Vagina (tissue), 2 donors: ENCODE measurements at regions not wholly inside any gene's neighbourhood (a gene's known extent, or its start where the extent isn't known, plus 50 kb on each side); places are given as distances from the start of the nearest gene placed in this dataset.

Experiments
- DNase-seq, 2 donors: peaks; one replicate each; pipeline ENCODE4 v3.0.0-alpha.2; 2017; ENCODE audit errors: extremely low spot score in 2 of 2
- H3K27ac ChIP-seq: fragments of 200-600 bp; sonication (generic); one replicate; pipeline ENCODE4 v1.5.1; 2019
- H3K27me3 ChIP-seq: fragments of 200-600 bp; sonication (generic); one replicate; pipeline ENCODE4 v1.5.1; 2019
- H3K36me3 ChIP-seq, 2 donors: fragments of 200-600 bp; sonication (generic); one replicate each; pipeline ENCODE4 v1.5.1; 2017 to 2019
- H3K4me1 ChIP-seq: fragments of 200-600 bp; sonication (generic); one replicate; pipeline ENCODE4 v1.5.1; 2019
- H3K4me3 ChIP-seq, 2 donors: fragments of 200-600 bp; sonication (generic); 1 replicate in 1 of 2; 2 replicates in 1 of 2; pipeline ENCODE4 v1.5.1; 2016 to 2019
- H3K9me3 ChIP-seq: fragments of 200-600 bp; sonication (generic); one replicate; pipeline ENCODE4 v1.5.1; 2019
- CTCF ChIP-seq, 3 experiments: fragments of 450-650 bp in 2 of 3; fragments of 200-600 bp in 1 of 3; sonication (generic) in 1 of 3; IDR thresholded peaks; one replicate each; pipeline ENCODE4 v1.5.1; 2017 to 2019; ENCODE audit warnings: antibody characterized with exemption in 3 of 3, mild to moderate bottlenecking in 2 of 3, moderate library complexity in 2 of 3
- POLR2A ChIP-seq, 2 donors: fragments of 450-650 bp; IDR thresholded peaks; one replicate each; pipeline ENCODE4 v1.6.1; 2017; ENCODE audit warnings: antibody characterized with exemption in 2 of 2, mild to moderate bottlenecking in 2 of 2, moderate library complexity in 2 of 2
- POLR2AphosphoS5 ChIP-seq, 2 donors: sonication (generic); formaldehyde crosslinking; IDR thresholded peaks; one replicate each; pipeline ENCODE4 v1.9.0; 2017; ENCODE audit warnings: antibody characterized with exemption in 2 of 2, mild to moderate bottlenecking in 2 of 2, low read depth in 1 of 2; ENCODE audit not compliant: insufficient read depth in 1 of 2
- intact Hi-C: fragments of 100-400 bp; cut with DNase I; formaldehyde crosslinking; loops from one replicate; pipeline ENCODE4 v1.15.1; 2023

- TF ChIP-seq POLR2AphosphoS5 (IDR thresholded peaks at IDR 0.05; ENCODE audit: insufficient read depth in 1 of 2, low read depth in 1 of 2) (no peak), POLR2A (IDR thresholded peaks at IDR 0.05) (no peak), CTCF (IDR thresholded peaks at IDR 0.05) (no peak)
- H3K9me3 ChIP-seq, result no peaks in the 10 kb centered on the region
- H3K36me3 ChIP-seq, result no peaks in the 10 kb centered on the region
- no peaks in the 10 kb centered on the region for H3K4me1 ChIP-seq
- H3K27ac ChIP-seq, result no peak overlapping the region
- DNase-seq, result no peak
- no peak overlapping the region for H3K4me3 ChIP-seq
- intact Hi-C loops, result no loop called here
- no peaks in the 10 kb centered on the region for H3K27me3 ChIP-seq
Observed at GRCh38 chr2:195480121-195480520, 176.9 kb upstream of the SLC39A10 start.

- Histone ChIP-seq H3K4me1 (no peaks in the 10 kb centered on the region), H3K36me3 (no peaks in the 10 kb centered on the region), H3K9me3 (no peaks in the 10 kb centered on the region), H3K4me3 (no peak overlapping the region), H3K27me3 (no peaks in the 10 kb centered on the region), H3K27ac (no peak overlapping the region)
- TF ChIP-seq POLR2AphosphoS5 (IDR thresholded peaks at IDR 0.05; ENCODE audit: insufficient read depth in 1 of 2, low read depth in 1 of 2) (no peak), POLR2A (IDR thresholded peaks at IDR 0.05) (no peak), CTCF (IDR thresholded peaks at IDR 0.05) (no peak)
- intact Hi-C loops, result no loop called here
- no peak for DNase-seq
Observed at GRCh38 chr2:195479407-195479806, 177.6 kb upstream of the SLC39A10 start.

GRCh38 chr2:195477996-195478382, 179.0 kb upstream of the SLC39A10 start:
- Histone ChIP-seq H3K4me3 (no peak overlapping the region), H3K27me3 (no peaks in the 10 kb centered on the region), H3K36me3 (no peaks in the 10 kb centered on the region), H3K9me3 (no peaks in the 10 kb centered on the region), H3K4me1 (no peaks in the 10 kb centered on the region), H3K27ac (no peak overlapping the region)
- TF ChIP-seq CTCF (IDR thresholded peaks at IDR 0.05) (no peak), POLR2A (IDR thresholded peaks at IDR 0.05) (no peak), POLR2AphosphoS5 (IDR thresholded peaks at IDR 0.05; ENCODE audit: insufficient read depth in 1 of 2, low read depth in 1 of 2) (no peak)
- no peak for DNase-seq
- intact Hi-C loops, result no loop called here

GRCh38 chr2:195477248-195477995, 179.6 kb upstream of the SLC39A10 start:
- intact Hi-C loops, result no loop called here
- DNase-seq, result no peak
- H3K36me3 ChIP-seq, result no peaks in the 10 kb centered on the region
- H3K27me3 ChIP-seq, result no peaks in the 10 kb centered on the region
- H3K4me3 ChIP-seq, result no peak overlapping the region
- H3K9me3 ChIP-seq, result no peaks in the 10 kb centered on the region
- H3K27ac ChIP-seq, result no peak overlapping the region
- no peaks in the 10 kb centered on the region for H3K4me1 ChIP-seq
- TF ChIP-seq POLR2AphosphoS5 (IDR thresholded peaks at IDR 0.05; ENCODE audit: insufficient read depth in 1 of 2, low read depth in 1 of 2) (no peak), POLR2A (IDR thresholded peaks at IDR 0.05) (no peak), CTCF (IDR thresholded peaks at IDR 0.05) (no peak)

GRCh38 chr2:195475336-195475735, 181.7 kb upstream of the SLC39A10 start:
- Histone ChIP-seq H3K36me3 (no peaks in the 10 kb centered on the region), H3K9me3 (no peaks in the 10 kb centered on the region), H3K4me1 (no peaks in the 10 kb centered on the region), H3K27ac (no peak overlapping the region), H3K27me3 (no peaks in the 10 kb centered on the region), H3K4me3 (no peak overlapping the region)
- intact Hi-C loops, result no loop called here
- no peak for TF ChIP-seq CTCF (IDR thresholded peaks at IDR 0.05)
- DNase-seq, result no peak
